Ishikawa (cell line): ENCODE measurements at regions not wholly inside any gene's neighbourhood (a gene's known extent, or its start where the extent isn't known, plus 50 kb on each side); places are given as distances from the start of the nearest gene placed in this dataset.

ENCODE experiments used
- CEBPB ChIP-seq: IDR thresholded peaks from 2 replicates; pipeline ENCODE4 v1.6.1; 2012
- CREB1 ChIP-seq: IDR thresholded peaks from 2 replicates; pipeline ENCODE4 v1.6.1; 2012; ENCODE audit warnings: low read depth
- EGR1 ChIP-seq: IDR thresholded peaks from 2 replicates; pipeline ENCODE4 v1.6.1; 2012
- EP300 ChIP-seq: IDR thresholded peaks from 2 replicates; pipeline ENCODE4 v1.6.1; 2012; ENCODE audit warnings: borderline replicate concordance
- FOXM1 ChIP-seq: IDR thresholded peaks from 2 replicates; pipeline ENCODE4 v1.6.1; 2012; ENCODE audit warnings: low read depth, borderline replicate concordance
- MAX ChIP-seq: IDR thresholded peaks from 2 replicates; pipeline ENCODE4 v1.6.1; 2012
- NFIC ChIP-seq: IDR thresholded peaks from 2 replicates; pipeline ENCODE4 v1.6.1; 2012
- RAD21 ChIP-seq: IDR thresholded peaks from 2 replicates; pipeline ENCODE4 v1.6.1; 2012; ENCODE audit warnings: low read depth
- REST ChIP-seq: IDR thresholded peaks from 2 replicates; pipeline ENCODE4 v1.6.1; 2012; ENCODE audit warnings: low read depth, mild to moderate bottlenecking
- TAF1 ChIP-seq: IDR thresholded peaks from 2 replicates; pipeline ENCODE4 v1.6.1; 2012; ENCODE audit warnings: low read depth, mild to moderate bottlenecking
- TCF12 ChIP-seq: IDR thresholded peaks from 2 replicates; pipeline ENCODE4 v1.6.1; 2012; ENCODE audit warnings: low read depth
- TEAD4 ChIP-seq: IDR thresholded peaks from 2 replicates; pipeline ENCODE4 v1.6.1; 2012
- USF1 ChIP-seq: IDR thresholded peaks from 2 replicates; pipeline ENCODE4 v1.6.1; 2012
- YY1 ChIP-seq: IDR thresholded peaks from 2 replicates; pipeline ENCODE4 v1.6.1; 2012; ENCODE audit warnings: low read depth
- ZBTB7A ChIP-seq: IDR thresholded peaks from 2 replicates; pipeline ENCODE4 v1.6.1; 2012; ENCODE audit warnings: low read depth

GRCh38 chr5:109981979-109982378, 292.3 kb downstream of the MAN2A1 start:
- TF ChIP-seq YY1 (no peak), NFIC (no peak), RAD21 (no peak), EP300 (no peak), TCF12 (no peak), MAX (no peak), USF1 (no peak), FOXM1 (no peak), TEAD4 (no peak), REST (no peak), ZBTB7A (no peak), EGR1 (no peak), CEBPB (no peak), TAF1 (no peak), CREB1 (no peak)

GRCh38 chr5:109982966-109983534, 293.3 kb downstream of the MAN2A1 start:
- TF ChIP-seq FOXM1: no peak
- no peak for TF ChIP-seq CEBPB
- TF ChIP-seq USF1: no peak
- no peak for TF ChIP-seq YY1
- no peak for TF ChIP-seq CREB1
- TF ChIP-seq TEAD4: no peak
- no peak for TF ChIP-seq MAX
- no peak for TF ChIP-seq ZBTB7A
- no peak for TF ChIP-seq RAD21
- TF ChIP-seq REST: no peak
- TF ChIP-seq EP300: no peak
- TF ChIP-seq EGR1: no peak
- TF ChIP-seq TAF1: no peak
- no peak for TF ChIP-seq NFIC
- TF ChIP-seq TCF12: no peak

- TF ChIP-seq TAF1 (no peak), RAD21 (no peak), TCF12 (no peak), USF1 (no peak), CEBPB (no peak), TEAD4 (no peak), FOXM1 (no peak), REST (no peak), EP300 (no peak), MAX (no peak), NFIC (no peak), ZBTB7A (no peak), EGR1 (no peak), YY1 (no peak), CREB1 (no peak)
Measured at GRCh38 chr5:109986726-109987125, 297.0 kb downstream of the MAN2A1 start.

GRCh38 chr5:109987355-109987754, 297.6 kb downstream of the MAN2A1 start:
- TF ChIP-seq YY1 (no peak), EP300 (no peak), EGR1 (no peak), MAX (no peak), TAF1 (no peak), TCF12 (no peak), CREB1 (no peak), FOXM1 (no peak)
